HFF-Myc (cell line): ENCODE measurements at regions not wholly inside any gene's neighbourhood (a gene's known extent, or its start where the extent isn't known, plus 50 kb on each side); places are given as distances from the start of the nearest gene placed in this dataset.

ENCODE experiments used
- DNase-seq: peaks from one replicate; pipeline ENCODE4 v3.0.0-alpha.2; 2011; ENCODE audit warnings: low read depth; ENCODE audit errors: extremely low read depth
- H3K4me3 ChIP-seq: replicated peaks from 2 replicates; pipeline ENCODE4 v1.5.1; 2011; ENCODE audit warnings: low read depth, mild to moderate bottlenecking, control low read depth, low read length
- TF ChIP-seq, protein P1 (sequence below): IDR thresholded peaks from 2 replicates; pipeline ENCODE4 v1.5.1; 2012; ENCODE audit warnings: mild to moderate bottlenecking, low read depth, low read length, control low read depth; ENCODE audit errors: missing control alignments

DNA sequence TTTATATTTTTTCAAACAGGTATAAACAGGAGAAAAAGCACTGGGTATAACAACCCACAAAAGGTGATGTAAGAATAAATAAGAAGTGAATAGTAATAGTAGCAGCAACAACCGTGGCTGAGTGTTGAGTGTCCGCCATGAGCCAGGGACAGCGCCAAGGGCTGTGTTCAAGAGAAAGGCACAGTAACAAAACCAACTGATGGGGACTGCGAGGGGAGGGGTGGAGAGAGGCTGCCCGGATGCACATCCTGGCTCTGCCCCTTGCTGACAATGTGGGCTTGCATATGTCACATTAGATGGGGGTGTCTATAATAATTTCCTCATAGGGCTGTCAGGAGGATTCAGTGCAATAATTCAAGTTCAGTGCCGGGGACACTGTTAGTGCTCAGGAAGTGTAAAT, 912.4 kb downstream of the VRK1 start:
- TF ChIP-seq, protein P1, sequence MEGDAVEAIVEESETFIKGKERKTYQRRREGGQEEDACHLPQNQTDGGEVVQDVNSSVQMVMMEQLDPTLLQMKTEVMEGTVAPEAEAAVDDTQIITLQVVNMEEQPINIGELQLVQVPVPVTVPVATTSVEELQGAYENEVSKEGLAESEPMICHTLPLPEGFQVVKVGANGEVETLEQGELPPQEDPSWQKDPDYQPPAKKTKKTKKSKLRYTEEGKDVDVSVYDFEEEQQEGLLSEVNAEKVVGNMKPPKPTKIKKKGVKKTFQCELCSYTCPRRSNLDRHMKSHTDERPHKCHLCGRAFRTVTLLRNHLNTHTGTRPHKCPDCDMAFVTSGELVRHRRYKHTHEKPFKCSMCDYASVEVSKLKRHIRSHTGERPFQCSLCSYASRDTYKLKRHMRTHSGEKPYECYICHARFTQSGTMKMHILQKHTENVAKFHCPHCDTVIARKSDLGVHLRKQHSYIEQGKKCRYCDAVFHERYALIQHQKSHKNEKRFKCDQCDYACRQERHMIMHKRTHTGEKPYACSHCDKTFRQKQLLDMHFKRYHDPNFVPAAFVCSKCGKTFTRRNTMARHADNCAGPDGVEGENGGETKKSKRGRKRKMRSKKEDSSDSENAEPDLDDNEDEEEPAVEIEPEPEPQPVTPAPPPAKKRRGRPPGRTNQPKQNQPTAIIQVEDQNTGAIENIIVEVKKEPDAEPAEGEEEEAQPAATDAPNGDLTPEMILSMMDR, result no peak
- DNase-seq, result no peak
- H3K4me3 ChIP-seq, result no peak overlapping the region

DNA sequence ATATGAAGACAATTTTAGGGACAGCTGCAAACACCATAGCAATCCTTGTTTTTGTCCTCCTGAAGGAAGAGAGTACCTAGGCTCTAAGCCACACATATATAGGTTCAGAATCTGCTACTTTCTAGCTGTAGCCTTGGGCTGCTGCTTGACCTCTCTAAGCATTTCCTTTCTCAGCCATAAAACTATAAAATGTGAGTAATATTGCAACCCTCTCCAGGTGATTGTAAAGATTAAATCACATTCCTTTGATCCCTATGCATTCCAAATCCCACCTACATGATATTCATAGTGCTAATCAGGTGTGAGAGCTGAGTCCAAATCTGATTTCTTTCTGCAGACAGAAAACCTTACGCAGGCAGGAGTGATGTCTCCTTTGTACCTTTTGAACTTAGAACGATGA, 913.5 kb downstream of the VRK1 start:
- DNase-seq, result no peak
- TF ChIP-seq, protein P1, result no peak
- H3K4me3 ChIP-seq, result no peak overlapping the region

DNA sequence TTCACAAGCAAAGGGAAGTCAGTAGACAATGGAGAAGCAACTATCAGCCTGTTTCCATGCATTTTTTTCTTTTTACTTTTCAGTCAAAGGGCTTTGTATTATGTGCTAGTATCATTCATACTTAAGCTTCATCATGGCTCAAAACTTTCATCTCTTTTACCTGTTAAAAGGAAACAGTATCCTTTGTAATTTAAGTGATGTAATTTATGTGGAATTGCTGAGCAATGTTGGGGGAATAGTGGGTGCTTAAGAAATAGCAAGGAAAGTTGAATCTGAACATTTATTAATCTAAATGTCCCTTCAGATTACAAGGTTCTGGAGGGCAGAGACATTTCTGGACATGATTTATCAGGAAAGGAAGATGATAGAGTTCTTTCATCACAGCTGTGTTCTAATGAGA, 915.3 kb downstream of the VRK1 start:
- DNase-seq, result no peak
- no peak overlapping the region for H3K4me3 ChIP-seq
- TF ChIP-seq, protein P1, result no peak

DNA sequence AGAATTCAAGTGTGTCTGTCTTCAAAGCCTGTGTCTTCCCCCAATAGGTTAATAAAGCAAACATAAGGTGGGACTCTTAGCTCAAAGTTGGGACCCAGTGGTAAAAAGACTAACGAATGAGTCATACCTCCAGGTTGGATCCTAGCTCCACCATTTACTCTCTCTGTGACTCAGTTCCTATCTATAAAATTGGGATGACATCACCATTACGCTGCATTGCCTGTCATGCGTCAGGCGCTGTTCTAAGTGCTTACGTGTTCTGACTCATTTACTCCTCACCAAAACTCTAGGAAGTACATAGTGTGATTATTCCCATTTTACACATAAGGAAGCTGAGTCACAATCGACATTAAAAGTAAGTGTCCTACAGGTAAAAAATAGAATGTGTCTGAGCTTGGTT, 915.8 kb downstream of the VRK1 start:
- TF ChIP-seq, protein P1, result no peak
- H3K4me3 ChIP-seq, result no peak overlapping the region
- no peak for DNase-seq

DNA sequence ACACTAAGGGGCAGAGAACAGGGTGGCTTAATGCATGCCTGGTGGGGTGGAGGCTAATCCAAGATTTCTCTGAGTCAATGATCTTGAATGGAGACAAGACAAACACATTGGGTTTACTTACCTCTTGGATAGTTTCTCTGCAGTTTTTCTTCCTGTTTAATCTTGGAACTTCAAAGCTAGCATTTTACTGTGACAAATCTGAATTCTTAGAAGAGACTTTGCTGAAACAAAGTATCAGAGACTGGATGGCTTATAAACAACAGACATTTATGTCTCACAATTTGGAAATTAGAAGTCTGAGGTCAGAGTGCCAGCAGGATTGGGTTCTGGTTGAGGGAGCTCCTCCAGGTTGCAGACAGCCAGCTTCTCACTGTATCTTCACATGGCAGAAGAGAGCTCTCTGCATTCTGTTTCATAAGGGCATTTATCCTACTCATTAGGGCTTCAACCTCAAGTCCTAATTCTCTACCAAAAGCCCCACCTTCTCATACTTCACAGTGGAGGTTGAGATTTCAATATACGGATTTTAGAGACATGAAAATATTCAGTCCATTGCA, 921.8 kb downstream of the VRK1 start:
- DNase-seq, result no peak
- H3K4me3 ChIP-seq, result no peak overlapping the region
- TF ChIP-seq, protein P1, result no peak

DNA sequence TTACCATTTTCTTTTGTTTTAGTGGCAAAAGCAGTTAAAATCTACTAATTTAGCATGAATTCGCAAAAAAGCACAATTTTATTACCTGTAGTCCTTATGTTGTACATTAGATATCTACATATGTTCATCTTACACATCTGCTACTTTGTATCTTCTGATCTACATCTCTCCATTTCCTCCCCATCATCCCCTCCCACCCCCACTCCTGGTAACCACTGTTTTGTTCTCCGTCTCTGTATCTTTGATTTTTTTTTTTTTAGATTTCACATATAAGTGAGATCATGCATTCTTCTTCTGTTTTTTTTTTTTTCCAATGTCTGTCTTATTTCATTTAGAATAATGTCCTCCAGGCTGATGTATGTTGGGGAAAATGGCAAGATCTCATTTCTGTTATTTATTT, 922.7 kb downstream of the VRK1 start:
- no peak overlapping the region for H3K4me3 ChIP-seq
- no peak for DNase-seq
- TF ChIP-seq, protein P1, result no peak

DNA sequence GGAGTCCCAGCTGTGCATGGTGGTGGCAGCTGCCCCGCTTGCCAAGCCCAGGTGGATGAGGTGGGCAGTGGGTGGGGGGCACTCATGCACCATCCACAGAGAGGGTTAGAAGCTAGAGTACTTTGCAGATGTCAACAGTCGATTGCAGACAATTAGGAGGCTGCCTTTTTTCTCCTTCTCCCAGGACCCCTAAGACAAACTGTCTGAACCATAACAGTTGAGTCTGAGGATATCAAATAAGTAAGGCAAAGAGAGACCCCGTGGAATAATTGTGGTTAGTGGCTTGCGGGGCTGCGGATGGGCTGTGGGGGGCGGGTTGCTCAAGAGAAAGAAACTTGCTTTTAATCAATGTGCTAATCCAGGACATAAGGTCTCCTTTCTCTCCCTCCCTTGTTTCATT, 926.2 kb downstream of the VRK1 start:
- no peak overlapping the region for H3K4me3 ChIP-seq
- TF ChIP-seq, protein P1, result no peak
- DNase-seq, result no peak
